Heart left ventricle (tissue), 13 donors: ENCODE measurements at regions not wholly inside any gene's neighbourhood (a gene's known extent, or its start where the extent isn't known, plus 50 kb on each side); places are given as distances from the start of the nearest gene placed in this dataset.

Experiments used
- POLR2A ChIP-seq, 2 donors: fragments of 450-650 bp; IDR thresholded peaks; one replicate each; pipeline ENCODE4 v1.6.1; 2017; ENCODE audit warnings: antibody characterized with exemption in 2 of 2, mild to moderate bottlenecking in 2 of 2, moderate library complexity in 2 of 2
- TF ChIP-seq, protein P1 (sequence below), 12 donors: fragments of 200-600 bp; sonication (generic) in 4 of 12; IDR thresholded peaks; one replicate each; pipeline versions ENCODE4 v1.5.0 to v1.8.0; 2018 to 2022; ENCODE audit warnings: antibody characterized with exemption in 12 of 12, mild to moderate bottlenecking in 5 of 12
- donor health status: ischemic (EF 13 %, LVEDD 7.1; RV severe dilation, severe dysfunction).
- donor health status: DM: no; HTN: yes; CAD: no.
- donor health status: DM: no; HTN: no; CAD: no.
- donor health status: ischemic (EF 25% LVEDD 6.9; RV normal size, moderate dysfunction).
- donor health status: ischemic (EF 25% LVEDD 5.7; RV mildly dilated, moderate dysfunction).
- donor health status: ischemic (EF 35%, LVEDD 5.7; RV mildly dilated, moderate dysfunction).
- donor health status: nonischemic (EF 11% LVEDD 7.7; RV severe dilation, severe dysfunction).
- donor health status: DM: yes; HTN: yes; CAD: no.
- donor health status: PGD.
- donor health status: ischemic (EF 29% LVEDD 5.4; RV normal size, mild dysfunction).
- donor health status: nonischemic (EF 23%, LVEDD 6.1; RV moderate dilation, normal function).

DNA sequence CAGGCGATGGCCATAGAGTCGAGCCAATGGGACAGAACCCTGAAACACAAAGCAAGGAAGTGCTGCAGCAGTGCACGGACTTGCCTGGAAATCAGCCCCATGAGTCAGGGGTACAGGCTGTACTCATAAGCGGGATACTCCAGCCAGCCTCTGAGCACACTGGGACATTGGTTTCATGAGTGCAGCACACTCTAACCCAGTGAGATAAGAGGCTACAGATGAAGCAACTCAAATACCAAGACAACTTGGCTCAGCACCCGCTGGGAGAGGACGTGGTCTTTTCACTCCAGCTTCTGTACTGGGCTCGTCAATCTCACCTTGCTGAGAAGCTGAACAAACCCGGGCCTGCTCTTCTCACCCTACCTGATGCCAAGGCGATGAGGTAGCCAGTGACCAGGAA lies 98.2 kb downstream of the AXIN2 start:
- no peak for TF ChIP-seq POLR2A (IDR thresholded peaks at IDR 0.05)
- TF ChIP-seq, protein P1, sequence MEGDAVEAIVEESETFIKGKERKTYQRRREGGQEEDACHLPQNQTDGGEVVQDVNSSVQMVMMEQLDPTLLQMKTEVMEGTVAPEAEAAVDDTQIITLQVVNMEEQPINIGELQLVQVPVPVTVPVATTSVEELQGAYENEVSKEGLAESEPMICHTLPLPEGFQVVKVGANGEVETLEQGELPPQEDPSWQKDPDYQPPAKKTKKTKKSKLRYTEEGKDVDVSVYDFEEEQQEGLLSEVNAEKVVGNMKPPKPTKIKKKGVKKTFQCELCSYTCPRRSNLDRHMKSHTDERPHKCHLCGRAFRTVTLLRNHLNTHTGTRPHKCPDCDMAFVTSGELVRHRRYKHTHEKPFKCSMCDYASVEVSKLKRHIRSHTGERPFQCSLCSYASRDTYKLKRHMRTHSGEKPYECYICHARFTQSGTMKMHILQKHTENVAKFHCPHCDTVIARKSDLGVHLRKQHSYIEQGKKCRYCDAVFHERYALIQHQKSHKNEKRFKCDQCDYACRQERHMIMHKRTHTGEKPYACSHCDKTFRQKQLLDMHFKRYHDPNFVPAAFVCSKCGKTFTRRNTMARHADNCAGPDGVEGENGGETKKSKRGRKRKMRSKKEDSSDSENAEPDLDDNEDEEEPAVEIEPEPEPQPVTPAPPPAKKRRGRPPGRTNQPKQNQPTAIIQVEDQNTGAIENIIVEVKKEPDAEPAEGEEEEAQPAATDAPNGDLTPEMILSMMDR (IDR thresholded peaks at IDR 0.05): no peak
